Astrocyte (in vitro differentiated cells and primary cell): ENCODE measurements at regions not wholly inside any gene's neighbourhood (a gene's known extent, or its start where the extent isn't known, plus 50 kb on each side); places are given as distances from the start of the nearest gene placed in this dataset.

ENCODE experiments used
- EZH2 ChIP-seq: IDR thresholded peaks from 2 replicates; pipeline ENCODE4 v1.6.1; 2012; ENCODE audit warnings: mild to moderate bottlenecking, low read length, inconsistent platforms; ENCODE audit not compliant: insufficient read depth
- TF ChIP-seq, protein P1 (sequence below): IDR thresholded peaks from 2 replicates; pipeline ENCODE4 v1.5.1; 2011; ENCODE audit warnings: low read depth, mild to moderate bottlenecking, inconsistent platforms, low read length, moderate library complexity; ENCODE audit not compliant: insufficient read depth

- TF ChIP-seq, protein P1, sequence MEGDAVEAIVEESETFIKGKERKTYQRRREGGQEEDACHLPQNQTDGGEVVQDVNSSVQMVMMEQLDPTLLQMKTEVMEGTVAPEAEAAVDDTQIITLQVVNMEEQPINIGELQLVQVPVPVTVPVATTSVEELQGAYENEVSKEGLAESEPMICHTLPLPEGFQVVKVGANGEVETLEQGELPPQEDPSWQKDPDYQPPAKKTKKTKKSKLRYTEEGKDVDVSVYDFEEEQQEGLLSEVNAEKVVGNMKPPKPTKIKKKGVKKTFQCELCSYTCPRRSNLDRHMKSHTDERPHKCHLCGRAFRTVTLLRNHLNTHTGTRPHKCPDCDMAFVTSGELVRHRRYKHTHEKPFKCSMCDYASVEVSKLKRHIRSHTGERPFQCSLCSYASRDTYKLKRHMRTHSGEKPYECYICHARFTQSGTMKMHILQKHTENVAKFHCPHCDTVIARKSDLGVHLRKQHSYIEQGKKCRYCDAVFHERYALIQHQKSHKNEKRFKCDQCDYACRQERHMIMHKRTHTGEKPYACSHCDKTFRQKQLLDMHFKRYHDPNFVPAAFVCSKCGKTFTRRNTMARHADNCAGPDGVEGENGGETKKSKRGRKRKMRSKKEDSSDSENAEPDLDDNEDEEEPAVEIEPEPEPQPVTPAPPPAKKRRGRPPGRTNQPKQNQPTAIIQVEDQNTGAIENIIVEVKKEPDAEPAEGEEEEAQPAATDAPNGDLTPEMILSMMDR = no peak
- TF ChIP-seq EZH2 = no peak
These were observed 550.6 kb upstream of the NECTIN3 start for GRCh38 chr3:110521019-110521418.
